OCI-LY1 (cell line): ENCODE measurements at regions not wholly inside any gene's neighbourhood (a gene's known extent, or its start where the extent isn't known, plus 50 kb on each side); places are given as distances from the start of the nearest gene placed in this dataset.

ENCODE experiments used
- CTCF ChIP-seq: fragments of 200-600 bp; sonication (generic), shearing (Covaris generic); IDR thresholded peaks from 2 replicates; pipeline ENCODE4 v1.5.1; 2017; ENCODE audit warnings: mild to moderate bottlenecking, antibody characterized with exemption, low read length, moderate library complexity, mixed read lengths
- EZH2 ChIP-seq: fragments of 200-600 bp; sonication (generic), shearing (Covaris generic); IDR thresholded peaks from 2 replicates; pipeline ENCODE4 v1.8.0; 2017; ENCODE audit warnings: borderline replicate concordance, mixed run types, mild to moderate bottlenecking, antibody characterized with exemption, low read length, moderate library complexity, mixed read lengths

- TF ChIP-seq CTCF, result no peak
- no peak for TF ChIP-seq EZH2
These were observed 613.8 kb downstream of the ZWINT start for GRCh38 chr10:55747244-55747643.
